T-cell (primary cell): ENCODE measurements at regions not wholly inside any gene's neighbourhood (a gene's known extent, or its start where the extent isn't known, plus 50 kb on each side); places are given as distances from the start of the nearest gene placed in this dataset.

Experiments
- ATAC-seq, 4 experiments: fragments of 200-7000 bp in 3 of 4; fragments of 150-1000 bp in 1 of 4; cut with Tn5 transposase; replicated peaks in 1 of 4; 1 replicate in 3 of 4; 2 replicates in 1 of 4; pipeline ENCODE4 v1.10.0; 2021; ENCODE audit warnings: moderate library complexity in 3 of 4, mild to moderate bottlenecking in 2 of 4, moderate number of reproducible peaks in 1 of 4
- CTCF ChIA-PET, 2 donors: fragments of 300-600 bp; sonication (Branson Sonifier 250); formaldehyde crosslinking; loops; one replicate each; lab custom pipeline; 2022; ENCODE audit warnings: antibody characterized with exemption in 2 of 2; lab: Charles Lee
- POLR2A ChIA-PET, 2 donors: fragments of 300-600 bp; sonication (Branson Sonifier 250); formaldehyde crosslinking; loops; one replicate each; lab custom pipeline; 2022; ENCODE audit warnings: antibody characterized with exemption in 2 of 2; lab: Charles Lee
- DNase-seq, 35 experiments: peaks; one replicate each; pipeline versions ENCODE4 v3.0.0 to v3.0.0-alpha.2; 2013 to 2023
- H3K27ac ChIP-seq: one replicate; pipeline ENCODE4 v1.5.1; 2013; ENCODE audit warnings: low read length
- H3K27me3 ChIP-seq, 2 experiments: replicated peaks in 1 of 2; 1 replicate in 1 of 2; 2 replicates in 1 of 2; pipeline versions ENCODE4 v1.6.1 to v1.7.0; 2013; ENCODE audit warnings: low read length in 1 of 2, mixed read lengths in 1 of 2; ENCODE audit not compliant: control insufficient read depth in 2 of 2, insufficient read depth in 2 of 2; ENCODE audit errors: extremely low read depth in 1 of 2
- H3K36me3 ChIP-seq, 2 donors: 1 replicate in 1 of 2; 2 replicates in 1 of 2; pipeline versions ENCODE4 v1.6.1 to v1.7.0; 2013; ENCODE audit warnings: low read length in 1 of 2; ENCODE audit not compliant: control insufficient read depth in 2 of 2, insufficient read depth in 1 of 2; ENCODE audit errors: extremely low read depth in 1 of 2
- H3K4me1 ChIP-seq, 2 experiments: 1 replicate in 1 of 2; 2 replicates in 1 of 2; pipeline versions ENCODE4 v1.6.1 to v1.7.0; 2013; ENCODE audit warnings: low read length in 2 of 2, mixed read lengths in 1 of 2; ENCODE audit not compliant: insufficient read depth in 2 of 2, control insufficient read depth in 1 of 2; ENCODE audit errors: extremely low read depth in 1 of 2
- H3K4me3 ChIP-seq, 2 donors: 1 replicate in 1 of 2; 2 replicates in 1 of 2; pipeline versions ENCODE4 v1.5.1 to v1.7.0; 2013; ENCODE audit warnings: mild to moderate bottlenecking in 2 of 2, low read length in 1 of 2, moderate library complexity in 1 of 2; ENCODE audit not compliant: control insufficient read depth in 1 of 2; ENCODE audit errors: extremely low read depth in 1 of 2
- H3K9me3 ChIP-seq: 2 replicates; pipeline ENCODE4 v1.7.0; 2013
- H3K27ac Mint-ChIP-seq, 2 donors: one replicate each; pipeline ENCODE4 v1.8.0; 2020 to 2021; ENCODE audit warnings: mild to moderate bottlenecking in 2 of 2, mixed read lengths in 2 of 2
- H3K27me3 Mint-ChIP-seq, 2 donors: one replicate each; pipeline ENCODE4 v1.8.0; 2021 to 2022; ENCODE audit warnings: mixed read lengths in 2 of 2
- H3K36me3 Mint-ChIP-seq: one replicate; pipeline ENCODE4 v1.8.0; 2021; ENCODE audit warnings: mixed read lengths
- H3K4me1 Mint-ChIP-seq, 3 donors: one replicate each; pipeline ENCODE4 v1.8.0; 2020 to 2022; ENCODE audit warnings: mixed read lengths in 3 of 3, mild to moderate bottlenecking in 1 of 3
- H3K4me3 Mint-ChIP-seq, 3 donors: one replicate each; pipeline ENCODE4 v1.8.0; 2020 to 2022; ENCODE audit warnings: mild to moderate bottlenecking in 3 of 3, mixed read lengths in 3 of 3, moderate library complexity in 3 of 3
- H3K9me3 Mint-ChIP-seq, 3 donors: one replicate each; pipeline ENCODE4 v1.8.0; 2020 to 2022; ENCODE audit warnings: mixed read lengths in 3 of 3
- WGBS: methylation state at CpG from one replicate; pipeline ENCODE4 v1.1.5; 2013; ENCODE audit warnings: missing lambda C conversion rate; ENCODE audit not compliant: insufficient coverage; 5-methylcytosine and 5-hydroxymethylcytosine counted together

GRCh38 chr4:160251522-160252170, 1148.8 kb downstream of the RAPGEF2 start:
- Histone ChIP-seq H3K4me1 (no peaks in the 10 kb centered on the region), H3K36me3 (no peaks in the 10 kb centered on the region), H3K9me3 (no peaks in the 10 kb centered on the region), H3K27ac (no peak overlapping the region), H3K4me3 (no peak overlapping the region), H3K27me3 (no peaks in the 10 kb centered on the region)
- POLR2A ChIA-PET: no interaction called here
- 33% methylated on average over 1 of the region's 3 CpGs for WGBS
- no peak for ATAC-seq
- Mint-ChIP-seq H3K27me3 (no peaks in the 10 kb centered on the region), H3K27ac (no peak overlapping the region), H3K4me1 (no peaks in the 10 kb centered on the region), H3K4me3 (no peak overlapping the region), H3K9me3 (peaks cover 6 to 17% (median 13%) of the 10 kb centered on the region in 3 donors), H3K36me3 (no peaks in the 10 kb centered on the region)
- CTCF ChIA-PET: no interaction called here
- no peak for DNase-seq

DNA sequence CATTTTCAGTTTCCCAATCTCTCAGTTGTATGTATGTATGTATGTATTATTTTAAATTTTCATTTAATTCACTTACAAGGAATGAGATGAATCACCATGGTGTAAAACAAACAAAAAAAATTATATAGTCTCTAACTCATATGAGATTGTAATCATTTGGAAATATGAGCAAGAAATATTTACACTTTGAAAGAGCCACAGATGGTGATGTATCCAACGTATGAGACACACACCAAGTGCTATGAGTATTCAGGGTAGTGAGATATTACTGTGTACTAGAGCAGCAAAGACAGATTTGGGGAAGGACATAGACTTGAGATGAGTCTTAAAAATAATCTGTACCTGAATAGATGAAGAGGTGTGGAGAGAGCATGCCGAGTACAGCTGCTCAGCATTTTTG, 1154.4 kb downstream of the RAPGEF2 start:
- DNase-seq: no peak
- Histone ChIP-seq H3K9me3 (no peaks in the 10 kb centered on the region), H3K27ac (no peak overlapping the region), H3K36me3 (no peaks in the 10 kb centered on the region), H3K4me1 (no peaks in the 10 kb centered on the region), H3K27me3 (no peaks in the 10 kb centered on the region), H3K4me3 (no peak overlapping the region)
- Mint-ChIP-seq H3K36me3 (no peaks in the 10 kb centered on the region), H3K27me3 (no peaks in the 10 kb centered on the region), H3K27ac (no peak overlapping the region), H3K4me1 (no peaks in the 10 kb centered on the region), H3K9me3 (peaks cover 8 to 21% (median 13%) of the 10 kb centered on the region in 3 donors), H3K4me3 (no peak overlapping the region)
- ChIA-PET CTCF (no interaction called here), POLR2A (no interaction called here)
- no peak for ATAC-seq
- WGBS: 83% methylated on average over 1 of the region's 2 CpGs

DNA sequence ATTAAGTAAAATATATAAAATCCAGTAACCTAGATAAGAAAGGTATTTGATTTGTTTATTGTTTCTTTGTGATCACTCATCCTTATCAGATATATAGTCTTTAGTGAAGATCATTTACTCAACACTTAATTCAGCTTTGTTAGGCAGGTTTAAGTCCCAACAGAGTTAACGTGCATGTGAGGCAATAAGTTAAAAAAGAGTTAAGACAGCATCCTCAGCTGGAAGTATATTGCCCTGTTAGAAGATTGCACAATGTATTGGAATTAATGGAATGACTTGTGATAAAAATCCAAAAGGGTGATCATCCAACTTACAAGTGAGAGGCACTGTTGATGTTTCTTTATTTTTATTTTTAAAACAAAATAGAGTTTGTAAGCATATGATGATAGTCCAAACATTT, 1162.1 kb downstream of the RAPGEF2 start:
- WGBS: no CpG with 5 or more reads among the region's 1 CpG
- Histone ChIP-seq H3K36me3 (no peaks in the 10 kb centered on the region), H3K9me3 (no peaks in the 10 kb centered on the region), H3K27me3 (no peaks in the 10 kb centered on the region), H3K4me3 (no peak overlapping the region), H3K27ac (no peak overlapping the region), H3K4me1 (no peaks in the 10 kb centered on the region)
- POLR2A ChIA-PET: no interaction called here
- Mint-ChIP-seq H3K27ac (no peak overlapping the region), H3K9me3 (peaks cover 0 to 8% (median 7%) of the 10 kb centered on the region in 3 donors), H3K36me3 (no peaks in the 10 kb centered on the region), H3K27me3 (no peaks in the 10 kb centered on the region), H3K4me3 (no peak overlapping the region), H3K4me1 (no peaks in the 10 kb centered on the region)
- CTCF ChIA-PET: no interaction called here
- DNase-seq: no peak
- ATAC-seq: no peak

GRCh38 chr4:160265836-160266235, 1163.0 kb downstream of the RAPGEF2 start:
- Mint-ChIP-seq H3K4me3 (no peak overlapping the region), H3K9me3 (peaks cover 0 to 8% (median 6%) of the 10 kb centered on the region in 3 donors), H3K27me3 (no peaks in the 10 kb centered on the region), H3K4me1 (no peaks in the 10 kb centered on the region), H3K36me3 (no peaks in the 10 kb centered on the region), H3K27ac (no peak overlapping the region)
- DNase-seq (no peak), ATAC-seq (no peak)
- no peaks in the 10 kb centered on the region for H3K9me3 ChIP-seq
- no peak overlapping the region for H3K4me3 ChIP-seq
- no CpG with 5 or more reads among the region's 2 CpGs for WGBS
- no peaks in the 10 kb centered on the region for H3K36me3 ChIP-seq
- no peak overlapping the region for H3K27ac ChIP-seq
- H3K4me1 ChIP-seq: no peaks in the 10 kb centered on the region
- H3K27me3 ChIP-seq: no peaks in the 10 kb centered on the region
- POLR2A ChIA-PET: no interaction called here
- CTCF ChIA-PET: no interaction called here

- 28% methylated on average over 3 of the region's 3 CpGs for WGBS
- ChIA-PET POLR2A (no interaction called here), CTCF (no interaction called here)
- ATAC-seq (no peak), DNase-seq (no peak)
- H3K36me3 ChIP-seq: no peaks in the 10 kb centered on the region
- H3K27ac ChIP-seq: no peak overlapping the region
- no peaks in the 10 kb centered on the region for H3K9me3 ChIP-seq
- Mint-ChIP-seq H3K27ac (no peak overlapping the region), H3K4me1 (no peaks in the 10 kb centered on the region), H3K9me3 (peaks cover 25 to 51% (median 36%) of the 10 kb centered on the region in 3 donors), H3K4me3 (no peak overlapping the region), H3K36me3 (no peaks in the 10 kb centered on the region), H3K27me3 (no peaks in the 10 kb centered on the region)
- no peak overlapping the region for H3K4me3 ChIP-seq
- H3K27me3 ChIP-seq: no peaks in the 10 kb centered on the region
- no peaks in the 10 kb centered on the region for H3K4me1 ChIP-seq
Observed at GRCh38 chr4:160276785-160277325, 1174.0 kb downstream of the RAPGEF2 start.

DNA sequence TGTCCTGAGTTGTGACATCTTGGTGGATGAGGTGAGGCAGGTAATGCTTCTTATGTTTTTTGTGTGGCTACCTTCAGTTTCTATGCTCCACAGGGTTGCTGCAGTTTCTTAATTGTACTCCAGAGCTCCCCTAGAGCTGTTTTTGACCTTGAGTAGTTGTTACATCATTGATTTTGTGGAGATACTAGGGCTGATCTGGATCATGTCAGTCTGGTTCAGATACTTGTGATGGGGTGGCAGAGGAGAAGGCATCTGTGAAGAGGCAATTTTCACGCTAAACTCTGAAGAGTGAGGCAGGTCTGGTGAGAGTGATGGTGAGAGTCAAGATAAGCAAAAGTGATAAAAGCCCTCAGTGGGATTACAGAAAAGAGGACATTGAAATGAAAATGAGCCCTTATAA, 1180.2 kb downstream of the RAPGEF2 start:
- Mint-ChIP-seq H3K4me3 (no peak overlapping the region), H3K4me1 (no peaks in the 10 kb centered on the region), H3K36me3 (no peaks in the 10 kb centered on the region), H3K27ac (no peak overlapping the region), H3K27me3 (no peaks in the 10 kb centered on the region), H3K9me3 (peaks cover 24 to 28% (median 28%) of the 10 kb centered on the region in 3 donors)
- ATAC-seq (no peak), DNase-seq (no peak)
- H3K27me3 ChIP-seq: no peaks in the 10 kb centered on the region
- H3K4me1 ChIP-seq: no peaks in the 10 kb centered on the region
- 100% methylated on average over 1 of the region's 1 CpG for WGBS
- H3K27ac ChIP-seq: no peak overlapping the region
- peaks cover 2% of the 10 kb centered on the region for H3K9me3 ChIP-seq
- CTCF ChIA-PET: no interaction called here
- H3K4me3 ChIP-seq: no peak overlapping the region
- POLR2A ChIA-PET: no interaction called here
- H3K36me3 ChIP-seq: no peaks in the 10 kb centered on the region
